GM12891 (cell line): ENCODE measurements at regions not wholly inside any gene's neighbourhood (a gene's known extent, or its start where the extent isn't known, plus 50 kb on each side); places are given as distances from the start of the nearest gene placed in this dataset.
"Not testable (repeated sequence)": the region's sequence is repeated elsewhere in the genome, so short reads cannot be mapped to it uniquely, and the experiment has no call there.

Experiments used
- PAX5 ChIP-seq: IDR thresholded peaks from 2 replicates; pipeline ENCODE4 v1.6.1; 2011; ENCODE audit warnings: low read length, moderate library complexity, mild to moderate bottlenecking; ENCODE audit not compliant: insufficient read depth, severe bottlenecking
- POLR2A ChIP-seq: IDR thresholded peaks from 2 replicates; pipeline ENCODE4 v1.6.1; 2011; ENCODE audit warnings: low read depth, low read length, control low read depth
- POLR2AphosphoS5 ChIP-seq: IDR thresholded peaks from 2 replicates; pipeline ENCODE4 v1.6.1; 2011; ENCODE audit warnings: low read depth, low read length, control low read depth
- POU2F2 ChIP-seq: IDR thresholded peaks from 2 replicates; pipeline ENCODE4 v1.6.1; 2011; ENCODE audit warnings: low read depth, mild to moderate bottlenecking, control low read depth, low read length, moderate library complexity
- TAF1 ChIP-seq: IDR thresholded peaks from 2 replicates; pipeline ENCODE4 v1.6.1; 2011; ENCODE audit warnings: low read depth, low read length, control low read depth

DNA sequence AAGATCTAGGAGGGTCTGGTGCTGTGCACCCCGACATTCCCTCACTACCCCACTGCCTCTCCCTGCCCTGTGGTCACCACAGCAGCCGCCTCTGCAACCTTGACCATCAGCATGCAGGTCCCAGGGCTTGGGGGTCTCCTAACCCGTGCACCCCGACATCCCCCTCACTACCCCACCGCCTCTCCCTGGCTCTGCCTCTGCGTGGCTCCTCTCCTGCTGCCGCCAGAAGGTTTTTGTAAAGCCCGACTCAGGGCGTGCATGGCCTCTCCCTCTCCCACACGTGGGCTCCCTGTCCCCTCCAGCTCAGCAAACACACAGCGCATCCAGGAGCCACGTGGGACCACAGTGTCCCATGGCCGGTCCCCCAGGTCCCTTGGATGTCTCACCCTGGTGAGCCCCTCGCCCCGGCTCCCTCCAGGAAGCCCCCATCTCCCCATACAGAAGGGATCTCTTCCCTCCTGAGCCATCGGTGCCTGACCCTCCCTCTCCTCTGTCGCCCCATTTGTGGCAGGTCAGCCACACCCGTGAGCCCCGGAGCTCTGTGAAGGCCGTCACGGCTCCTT lies 112.5 kb upstream of the LPCAT1 start:
- not testable (repeated sequence) for TF ChIP-seq POLR2A, POLR2AphosphoS5, TAF1, PAX5, POU2F2
